GM20431 (cell line): ENCODE measurements at regions not wholly inside any gene's neighbourhood (a gene's known extent, or its start where the extent isn't known, plus 50 kb on each side); places are given as distances from the start of the nearest gene placed in this dataset.

Experiments
- in situ Hi-C: fragments of 300-500 bp; cut with MseI, MboI; formaldehyde crosslinking; loops from one replicate; pipeline ENCODE4 v1.15.0; 2020; ENCODE audit warnings: low sequenced_read_pairs; ENCODE audit not compliant: unreplicated experiment

GRCh38 chr20:51223183-51223720, 200.3 kb upstream of the KCNG1 start:
- in situ Hi-C loops, result no loop called here

GRCh38 chr20:51221791-51222408, 199.0 kb upstream of the KCNG1 start:
- in situ Hi-C loops, result no loop called here

- in situ Hi-C loops, result no loop called here
Measured at GRCh38 chr20:51221103-51221502, 198.2 kb upstream of the KCNG1 start.

- in situ Hi-C loops, result no loop called here
Measured at GRCh38 chr20:51220293-51220706, 197.4 kb upstream of the KCNG1 start.

- in situ Hi-C loops, result no loop called here
Measured at GRCh38 chr20:51219544-51219943, 196.6 kb upstream of the KCNG1 start.

GRCh38 chr20:51218603-51219002, 195.7 kb upstream of the KCNG1 start:
- in situ Hi-C loops, result no loop called here

GRCh38 chr20:51217347-51218045, 194.6 kb upstream of the KCNG1 start:
- in situ Hi-C loops, result no loop called here

GRCh38 chr20:51216850-51217249, 193.9 kb upstream of the KCNG1 start:
- in situ Hi-C loops, result no loop called here

- in situ Hi-C loops, result no loop called here
Measured at GRCh38 chr20:51212816-51213215, 189.9 kb upstream of the KCNG1 start.

GRCh38 chr20:51211191-51211590, 188.3 kb upstream of the KCNG1 start:
- in situ Hi-C loops, result no loop called here

GRCh38 chr20:51210084-51210483, 187.2 kb upstream of the KCNG1 start:
- in situ Hi-C loops, result no loop called here

GRCh38 chr20:51208162-51208561, 185.3 kb upstream of the KCNG1 start:
- in situ Hi-C loops, result no loop called here

GRCh38 chr20:51206032-51206662, 183.2 kb upstream of the KCNG1 start:
- in situ Hi-C loops, result no loop called here

- in situ Hi-C loops, result no loop called here
Measured at GRCh38 chr20:51204794-51205193, 181.9 kb upstream of the KCNG1 start.

- in situ Hi-C loops, result no loop called here
Measured at GRCh38 chr20:51204051-51204715, 181.3 kb upstream of the KCNG1 start.

GRCh38 chr20:51202304-51202703, 179.4 kb upstream of the KCNG1 start:
- in situ Hi-C loops, result no loop called here

- in situ Hi-C loops, result no loop called here
Measured at GRCh38 chr20:51199920-51200319, 177.0 kb upstream of the KCNG1 start.

- in situ Hi-C loops, result no loop called here
Measured at GRCh38 chr20:51198876-51199523, 176.1 kb upstream of the KCNG1 start.

- in situ Hi-C loops, result no loop called here
Measured at GRCh38 chr20:51198238-51198637, 175.3 kb upstream of the KCNG1 start.

- in situ Hi-C loops, result no loop called here
Measured at GRCh38 chr20:51196991-51197651, 174.2 kb upstream of the KCNG1 start.
